ENCODE measurements at regions not wholly inside any gene's neighbourhood (a gene's known extent, or its start where the extent isn't known, plus 50 kb on each side); places are given as distances from the start of the nearest gene placed in this dataset.

GRCh38 chr3:82960379-82960778, 1198.9 kb upstream of the GBE1 start:
- TF ChIP-seq TAF1 (IDR thresholded peaks at IDR 0.05; ENCODE audit: borderline replicate concordance, insufficient read depth, low read length), result no peak
- TF ChIP-seq, protein P1, sequence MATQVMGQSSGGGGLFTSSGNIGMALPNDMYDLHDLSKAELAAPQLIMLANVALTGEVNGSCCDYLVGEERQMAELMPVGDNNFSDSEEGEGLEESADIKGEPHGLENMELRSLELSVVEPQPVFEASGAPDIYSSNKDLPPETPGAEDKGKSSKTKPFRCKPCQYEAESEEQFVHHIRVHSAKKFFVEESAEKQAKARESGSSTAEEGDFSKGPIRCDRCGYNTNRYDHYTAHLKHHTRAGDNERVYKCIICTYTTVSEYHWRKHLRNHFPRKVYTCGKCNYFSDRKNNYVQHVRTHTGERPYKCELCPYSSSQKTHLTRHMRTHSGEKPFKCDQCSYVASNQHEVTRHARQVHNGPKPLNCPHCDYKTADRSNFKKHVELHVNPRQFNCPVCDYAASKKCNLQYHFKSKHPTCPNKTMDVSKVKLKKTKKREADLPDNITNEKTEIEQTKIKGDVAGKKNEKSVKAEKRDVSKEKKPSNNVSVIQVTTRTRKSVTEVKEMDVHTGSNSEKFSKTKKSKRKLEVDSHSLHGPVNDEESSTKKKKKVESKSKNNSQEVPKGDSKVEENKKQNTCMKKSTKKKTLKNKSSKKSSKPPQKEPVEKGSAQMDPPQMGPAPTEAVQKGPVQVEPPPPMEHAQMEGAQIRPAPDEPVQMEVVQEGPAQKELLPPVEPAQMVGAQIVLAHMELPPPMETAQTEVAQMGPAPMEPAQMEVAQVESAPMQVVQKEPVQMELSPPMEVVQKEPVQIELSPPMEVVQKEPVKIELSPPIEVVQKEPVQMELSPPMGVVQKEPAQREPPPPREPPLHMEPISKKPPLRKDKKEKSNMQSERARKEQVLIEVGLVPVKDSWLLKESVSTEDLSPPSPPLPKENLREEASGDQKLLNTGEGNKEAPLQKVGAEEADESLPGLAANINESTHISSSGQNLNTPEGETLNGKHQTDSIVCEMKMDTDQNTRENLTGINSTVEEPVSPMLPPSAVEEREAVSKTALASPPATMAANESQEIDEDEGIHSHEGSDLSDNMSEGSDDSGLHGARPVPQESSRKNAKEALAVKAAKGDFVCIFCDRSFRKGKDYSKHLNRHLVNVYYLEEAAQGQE (IDR thresholded peaks at IDR 0.05; ENCODE audit: insufficient read depth in 1 of 2, low read depth in 2 of 2, low read length in 2 of 2), result no peak
- no peak for TF ChIP-seq POLR2AphosphoS5 (IDR thresholded peaks at IDR 0.05; ENCODE audit: low read depth, low read length)
- no peak for TF ChIP-seq FOXP2 (optimal IDR thresholded peaks at IDR 0.05; ENCODE audit: borderline replicate concordance, extremely low read depth, extremely low read length, insufficient read depth)
